ENCODE measurements at regions not wholly inside any gene's neighbourhood (a gene's known extent, or its start where the extent isn't known, plus 50 kb on each side); places are given as distances from the start of the nearest gene placed in this dataset.
"Not testable (repeated sequence)": the region's sequence is repeated elsewhere in the genome, so short reads cannot be mapped to it uniquely, and the experiment has no call there.

- no peaks in the 10 kb centered on the region for H3K27me3 ChIP-seq (replicated peaks)
- H3K27ac ChIP-seq, result no peak overlapping the region
- no peak for DNase-seq
- no peak overlapping the region for H3K4me3 ChIP-seq (ENCODE audit: low read depth, low read length)
- in situ Hi-C loops (cut with HindIII; ENCODE audit: low pct_ligation_motif_present, low sequenced_read_pairs), result no loop called here
- H3K36me3 ChIP-seq (replicated peaks), result no peaks in the 10 kb centered on the region
- no peak for TF ChIP-seq CTCF (IDR thresholded peaks at IDR 0.05; ENCODE audit: low read depth, low read length, missing control alignments)
These were observed 55.4 kb downstream of the TMEM121 start for GRCh38 chr14:105581551-105582341.

- in situ Hi-C loops (cut with HindIII; ENCODE audit: low pct_ligation_motif_present, low sequenced_read_pairs), result no loop called here
- no peak overlapping the region for H3K4me3 ChIP-seq (ENCODE audit: low read depth, low read length)
- no peaks in the 10 kb centered on the region for H3K27me3 ChIP-seq (replicated peaks)
- no peaks in the 10 kb centered on the region for H3K36me3 ChIP-seq (replicated peaks)
- DNase-seq, result no peak
- no peak for TF ChIP-seq CTCF (IDR thresholded peaks at IDR 0.05; ENCODE audit: low read depth, low read length, missing control alignments)
- H3K27ac ChIP-seq, result no peak overlapping the region
These were observed 56.3 kb downstream of the TMEM121 start for GRCh38 chr14:105582639-105583038.

DNA sequence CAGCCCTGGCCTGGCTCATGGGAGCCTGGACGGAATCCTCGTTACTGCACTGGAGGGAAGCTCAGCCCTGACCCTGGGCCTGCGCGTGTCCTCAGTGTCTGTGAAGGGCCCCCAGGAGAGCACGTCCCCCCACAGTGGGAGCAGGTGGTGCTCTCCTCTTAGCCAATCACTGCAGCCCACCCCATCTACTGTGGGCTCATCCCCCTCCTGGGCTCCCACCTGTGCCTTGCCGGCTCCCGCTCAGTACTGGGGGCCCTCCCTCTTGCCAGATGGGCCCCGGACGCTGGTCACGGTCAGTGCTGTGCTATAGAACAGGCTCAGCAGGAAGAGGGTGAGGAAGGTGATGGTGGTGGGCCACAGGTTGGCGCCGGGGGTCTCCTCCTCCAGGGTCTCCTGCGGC is 57.5 kb downstream of the TMEM121 start:
- in situ Hi-C loops (cut with HindIII; ENCODE audit: low pct_ligation_motif_present, low sequenced_read_pairs); DNase-seq; H3K36me3 ChIP-seq (replicated peaks); H3K27me3 ChIP-seq (replicated peaks); H3K27ac ChIP-seq; H3K4me3 ChIP-seq (ENCODE audit: low read depth, low read length): not testable (repeated sequence)

DNA sequence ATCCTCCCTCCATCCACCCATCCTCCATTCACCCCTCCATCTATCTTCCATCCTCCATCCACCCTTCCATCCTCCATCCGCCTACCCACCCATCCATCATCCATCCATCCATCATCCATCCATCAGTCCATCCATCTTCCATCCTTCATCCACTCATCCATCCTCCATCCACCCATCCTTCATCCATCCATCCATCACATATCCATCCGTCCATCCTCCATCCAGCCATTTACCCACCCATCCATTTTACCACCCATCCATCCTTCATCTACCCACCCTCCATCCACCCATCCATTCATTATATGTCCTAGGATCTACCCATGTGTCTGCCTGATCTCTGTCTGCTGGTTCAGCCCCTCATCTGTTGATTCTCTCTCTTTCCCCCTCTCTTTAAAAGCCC is 58.9 kb downstream of the TMEM121 start:
- H3K36me3 ChIP-seq (replicated peaks); H3K27ac ChIP-seq; DNase-seq; H3K27me3 ChIP-seq (replicated peaks); H3K4me3 ChIP-seq (ENCODE audit: low read depth, low read length); in situ Hi-C loops (cut with HindIII; ENCODE audit: low pct_ligation_motif_present, low sequenced_read_pairs): not testable (repeated sequence)

DNA sequence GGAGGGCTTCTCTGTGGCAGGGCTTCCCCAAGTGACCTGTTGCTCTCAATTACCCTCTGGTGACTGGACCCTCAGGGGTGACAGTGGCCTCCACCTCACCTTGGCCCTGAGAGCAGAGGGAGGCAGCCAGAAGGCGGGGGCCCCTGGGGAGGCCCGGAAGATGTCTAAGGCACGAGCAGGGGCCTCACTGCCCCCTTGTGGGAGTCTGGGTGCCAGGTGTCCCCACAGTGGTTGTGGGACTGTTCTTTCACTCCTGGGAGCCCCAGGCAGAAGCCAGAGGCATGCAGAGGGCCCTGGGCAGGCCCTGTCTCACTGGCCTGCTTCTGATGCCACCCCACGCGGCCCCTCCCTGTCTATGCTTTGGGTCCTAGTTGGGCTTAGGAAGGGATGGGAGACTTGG is 59.3 kb downstream of the TMEM121 start:
- in situ Hi-C loops (cut with HindIII; ENCODE audit: low pct_ligation_motif_present, low sequenced_read_pairs); H3K4me3 ChIP-seq (ENCODE audit: low read depth, low read length); DNase-seq; H3K27ac ChIP-seq; H3K27me3 ChIP-seq (replicated peaks); H3K36me3 ChIP-seq (replicated peaks): not testable (repeated sequence)

DNA sequence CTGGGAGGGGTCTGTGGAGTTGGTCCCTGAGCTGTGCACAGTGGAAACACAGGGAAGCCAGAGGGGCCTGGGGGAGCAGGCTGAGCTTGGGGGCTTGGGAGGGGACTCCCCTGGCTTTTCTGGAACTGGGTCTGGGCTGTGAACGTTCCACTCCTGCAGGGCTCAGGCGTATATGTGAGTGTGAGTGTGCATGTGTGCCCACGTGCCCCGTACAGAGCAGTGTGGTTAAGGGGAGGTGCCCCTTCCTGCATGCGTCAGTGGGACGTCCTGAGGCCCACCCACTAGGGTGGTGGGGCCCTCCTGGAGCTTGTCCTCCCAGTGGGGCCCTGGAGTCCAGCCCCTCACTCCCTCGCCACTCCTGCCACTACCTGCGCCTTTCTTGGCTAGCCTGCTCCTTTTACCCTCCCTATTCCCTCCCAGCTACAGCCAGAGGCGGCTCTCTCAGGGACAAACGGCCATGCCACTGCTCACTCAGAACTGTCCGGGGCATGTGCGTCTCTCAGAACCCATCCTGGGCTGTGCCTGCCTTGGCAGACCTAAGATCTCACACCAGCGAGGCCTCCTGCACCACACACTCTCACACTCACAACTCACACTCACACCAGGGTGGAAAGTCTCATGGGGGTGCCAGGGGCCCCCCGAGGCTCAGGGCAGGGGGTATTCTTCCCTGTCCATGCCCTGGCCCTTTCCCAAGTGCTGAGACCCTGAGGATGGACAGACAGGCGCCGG is 59.9 kb downstream of the TMEM121 start:
- DNase-seq; H3K36me3 ChIP-seq (replicated peaks); H3K27me3 ChIP-seq (replicated peaks); in situ Hi-C loops (cut with HindIII; ENCODE audit: low pct_ligation_motif_present, low sequenced_read_pairs); H3K27ac ChIP-seq; H3K4me3 ChIP-seq (ENCODE audit: low read depth, low read length): not testable (repeated sequence)

DNA sequence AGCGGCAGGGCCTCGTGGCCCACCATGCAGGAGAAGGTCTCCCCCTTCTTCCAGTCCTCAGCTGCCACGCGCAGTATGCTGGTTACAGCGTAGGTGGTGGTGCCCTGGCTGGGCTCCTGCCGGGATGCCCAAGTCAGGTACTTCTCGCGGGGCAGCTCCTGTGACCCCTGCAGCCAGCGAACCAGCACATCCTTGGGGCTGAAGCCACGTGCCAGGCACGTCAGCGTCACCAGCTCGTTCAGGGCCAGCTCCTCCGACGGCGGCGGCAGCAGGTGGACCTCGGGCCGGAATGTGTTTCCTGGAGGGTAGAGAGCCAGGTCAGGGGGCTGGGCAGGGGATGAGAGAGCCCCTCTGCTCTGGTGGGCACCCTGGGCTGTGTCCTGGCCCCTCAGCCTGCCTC is 60.7 kb downstream of the TMEM121 start:
- H3K27ac ChIP-seq; DNase-seq; in situ Hi-C loops (cut with HindIII; ENCODE audit: low pct_ligation_motif_present, low sequenced_read_pairs); H3K36me3 ChIP-seq (replicated peaks); H3K27me3 ChIP-seq (replicated peaks); H3K4me3 ChIP-seq (ENCODE audit: low read depth, low read length): not testable (repeated sequence)

DNA sequence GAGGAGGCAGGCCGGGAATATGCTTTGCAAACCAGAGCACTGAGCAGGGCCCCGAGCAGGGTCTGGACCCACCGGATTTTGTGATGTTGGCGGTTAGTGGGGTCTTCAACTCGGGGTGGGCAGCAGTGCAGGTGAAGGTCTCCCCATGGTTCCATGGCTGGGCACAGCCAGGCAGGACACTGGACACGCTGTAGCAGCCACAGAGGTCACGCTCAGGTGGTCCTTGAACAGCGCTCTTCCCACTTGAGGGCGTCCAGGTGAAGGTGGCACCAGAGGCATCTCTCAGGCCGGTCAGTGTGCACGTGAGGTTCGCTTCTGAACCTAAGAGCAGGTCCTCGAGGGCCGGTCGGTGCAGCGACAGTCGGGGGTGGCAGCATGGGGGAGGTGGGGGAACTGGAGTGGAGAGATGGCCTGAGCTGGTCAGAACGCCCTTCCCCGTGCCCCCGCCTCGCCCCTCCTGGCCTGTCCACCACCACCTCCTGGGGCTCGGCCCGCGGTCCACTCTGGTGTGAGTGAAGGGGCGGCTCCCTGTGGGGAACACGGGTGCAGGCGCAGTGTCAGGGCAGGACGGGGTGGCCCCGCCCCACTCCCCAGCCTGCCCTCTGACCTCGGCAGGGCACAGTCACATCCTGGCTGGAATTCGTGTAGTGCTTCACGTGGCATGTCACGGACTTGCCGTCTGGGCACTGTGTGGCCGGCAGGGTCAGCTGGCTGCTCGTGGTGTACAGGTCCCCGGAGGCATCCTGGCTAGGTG is 61.3 kb downstream of the TMEM121 start:
- H3K27ac ChIP-seq; H3K4me3 ChIP-seq (ENCODE audit: low read depth, low read length); H3K36me3 ChIP-seq (replicated peaks); DNase-seq; H3K27me3 ChIP-seq (replicated peaks); in situ Hi-C loops (cut with HindIII; ENCODE audit: low pct_ligation_motif_present, low sequenced_read_pairs): not testable (repeated sequence)

All from brain microvascular endothelial cell (primary cell).